NCI-H526 (cell line): ENCODE measurements at regions not wholly inside any gene's neighbourhood (a gene's known extent, or its start where the extent isn't known, plus 50 kb on each side); places are given as distances from the start of the nearest gene placed in this dataset.

Source experiments
- DNase-seq, 2 experiments: peaks; one replicate each; lab custom pipeline; 2025; lab: John Stamatoyannopoulos, UW

- no peak for DNase-seq
Observed at GRCh38 chr13:90738881-90739280, 608.6 kb upstream of the MIR17HG start.

- DNase-seq, result no peak
Observed at GRCh38 chr13:90740099-90740498, 607.4 kb upstream of the MIR17HG start.

GRCh38 chr13:90742381-90742780, 605.1 kb upstream of the MIR17HG start:
- DNase-seq, result no peak

GRCh38 chr13:90746230-90746629, 601.3 kb upstream of the MIR17HG start:
- DNase-seq, result no peak

- DNase-seq, result no peak
Observed at GRCh38 chr13:90750021-90750420, 597.5 kb upstream of the MIR17HG start.

GRCh38 chr13:90751026-90751425, 596.5 kb upstream of the MIR17HG start:
- DNase-seq, result no peak

- no peak for DNase-seq
Observed at GRCh38 chr13:90752070-90752469, 595.4 kb upstream of the MIR17HG start.

- no peak for DNase-seq
Observed at GRCh38 chr13:90757127-90757680, 590.3 kb upstream of the MIR17HG start.

- DNase-seq, result peak in 1 of 2 experiments; percentile 32
Observed at GRCh38 chr13:90760639-90761038, 586.8 kb upstream of the MIR17HG start.

GRCh38 chr13:90763476-90764150, 583.9 kb upstream of the MIR17HG start:
- no peak for DNase-seq

GRCh38 chr13:90766386-90766902, 581.0 kb upstream of the MIR17HG start:
- no peak for DNase-seq

GRCh38 chr13:90768116-90768515, 579.4 kb upstream of the MIR17HG start:
- DNase-seq, result no peak

- DNase-seq, result no peak
Observed at GRCh38 chr13:90769387-90769786, 578.1 kb upstream of the MIR17HG start.

GRCh38 chr13:90770334-90770733, 577.2 kb upstream of the MIR17HG start:
- no peak for DNase-seq

GRCh38 chr13:90773681-90774080, 573.8 kb upstream of the MIR17HG start:
- DNase-seq, result no peak

GRCh38 chr13:90776051-90776748, 571.3 kb upstream of the MIR17HG start:
- DNase-seq, result no peak

GRCh38 chr13:90783273-90783672, 564.2 kb upstream of the MIR17HG start:
- DNase-seq, result no peak

GRCh38 chr13:90787007-90787406, 560.5 kb upstream of the MIR17HG start:
- no peak for DNase-seq

- no peak for DNase-seq
Observed at GRCh38 chr13:90792335-90792734, 555.2 kb upstream of the MIR17HG start.

GRCh38 chr13:90793261-90793820, 554.1 kb upstream of the MIR17HG start:
- no peak for DNase-seq

- DNase-seq, result no peak
Observed at GRCh38 chr13:90796474-90796873, 551.0 kb upstream of the MIR17HG start.

- no peak for DNase-seq
Observed at GRCh38 chr13:90797335-90797734, 550.2 kb upstream of the MIR17HG start.

GRCh38 chr13:90798381-90798780, 549.1 kb upstream of the MIR17HG start:
- no peak for DNase-seq
